Activated naive CD4-positive, alpha-beta T cell treated with anti-CD3 and anti-CD28 coated beads, Interleukin-2, amount 10 ng/mL, durations not matched to agents 7 days and 5 days (primary cell): ENCODE measurements at regions not wholly inside any gene's neighbourhood (a gene's known extent, or its start where the extent isn't known, plus 50 kb on each side); places are given as distances from the start of the nearest gene placed in this dataset.
"Not testable (repeated sequence)": the region's sequence is repeated elsewhere in the genome, so short reads cannot be mapped to it uniquely, and the experiment has no call there.

Experiments used
- CTCF ChIA-PET: fragments of 350-600 bp; sonication (Branson Sonifier 250); formaldehyde crosslinking; loops from one replicate; lab custom pipeline; 2021; ENCODE audit warnings: antibody characterized with exemption; lab: Charles Lee
- DNase-seq: peaks from one replicate; pipeline ENCODE4 v3.0.0-alpha.2; 2020
- H3K27ac Mint-ChIP-seq: one replicate; pipeline ENCODE4 v1.8.0; 2021; ENCODE audit warnings: mild to moderate bottlenecking, moderate library complexity, mixed read lengths
- H3K27me3 Mint-ChIP-seq: one replicate; pipeline ENCODE4 v1.8.0; 2021; ENCODE audit warnings: mild to moderate bottlenecking, mixed read lengths
- H3K36me3 Mint-ChIP-seq: one replicate; pipeline ENCODE4 v1.8.0; 2021; ENCODE audit warnings: mixed read lengths
- H3K4me1 Mint-ChIP-seq: one replicate; pipeline ENCODE4 v1.8.0; 2021; ENCODE audit warnings: mixed read lengths
- H3K4me3 Mint-ChIP-seq: one replicate; pipeline ENCODE4 v1.8.0; 2021; ENCODE audit warnings: mild to moderate bottlenecking, moderate library complexity, mixed read lengths
- H3K9me3 Mint-ChIP-seq: one replicate; pipeline ENCODE4 v1.8.0; 2021; ENCODE audit warnings: mixed read lengths

- H3K9me3 Mint-ChIP-seq: peaks cover 14% of the 10 kb centered on the region
- H3K4me3 Mint-ChIP-seq: no peak overlapping the region
- no peaks in the 10 kb centered on the region for H3K36me3 Mint-ChIP-seq
- no peaks in the 10 kb centered on the region for H3K4me1 Mint-ChIP-seq
- H3K27ac Mint-ChIP-seq: no peak overlapping the region
- CTCF ChIA-PET: no interaction called here
- no peaks in the 10 kb centered on the region for H3K27me3 Mint-ChIP-seq
- no peak for DNase-seq
These were observed 507.2 kb upstream of the ANO3 start for GRCh38 chr11:25824688-25825087.

GRCh38 chr11:25831485-25831884, 500.4 kb upstream of the ANO3 start:
- H3K27me3 Mint-ChIP-seq, CTCF ChIA-PET, H3K4me3 Mint-ChIP-seq, DNase-seq, H3K36me3 Mint-ChIP-seq, H3K27ac Mint-ChIP-seq, H3K4me1 Mint-ChIP-seq: not testable (repeated sequence)
- H3K9me3 Mint-ChIP-seq: peaks cover 12% of the 10 kb centered on the region

GRCh38 chr11:25838918-25839625, 492.9 kb upstream of the ANO3 start:
- no peak overlapping the region for H3K4me3 Mint-ChIP-seq
- no peaks in the 10 kb centered on the region for H3K36me3 Mint-ChIP-seq
- peaks cover 15% of the 10 kb centered on the region for H3K9me3 Mint-ChIP-seq
- DNase-seq: no peak
- no peaks in the 10 kb centered on the region for H3K4me1 Mint-ChIP-seq
- H3K27ac Mint-ChIP-seq: no peak overlapping the region
- H3K27me3 Mint-ChIP-seq: no peaks in the 10 kb centered on the region
- CTCF ChIA-PET: no interaction called here

GRCh38 chr11:25844811-25845210, 487.1 kb upstream of the ANO3 start:
- Mint-ChIP-seq H3K27me3 (no peaks in the 10 kb centered on the region), H3K4me3 (no peak overlapping the region), H3K36me3 (no peaks in the 10 kb centered on the region), H3K4me1 (no peaks in the 10 kb centered on the region), H3K27ac (no peak overlapping the region), H3K9me3 (peaks cover 29% of the 10 kb centered on the region)
- DNase-seq: no peak
- CTCF ChIA-PET: no interaction called here

GRCh38 chr11:25855916-25856315, 476.0 kb upstream of the ANO3 start:
- CTCF ChIA-PET: no interaction called here
- no peaks in the 10 kb centered on the region for H3K4me1 Mint-ChIP-seq
- no peaks in the 10 kb centered on the region for H3K27me3 Mint-ChIP-seq
- no peak overlapping the region for H3K4me3 Mint-ChIP-seq
- H3K27ac Mint-ChIP-seq: no peak overlapping the region
- H3K9me3 Mint-ChIP-seq: peaks cover 5% of the 10 kb centered on the region
- no peaks in the 10 kb centered on the region for H3K36me3 Mint-ChIP-seq
- DNase-seq: no peak

GRCh38 chr11:25859776-25860175, 472.2 kb upstream of the ANO3 start:
- Mint-ChIP-seq H3K36me3 (no peaks in the 10 kb centered on the region), H3K27ac (no peak overlapping the region), H3K4me3 (no peak overlapping the region), H3K9me3 (no peaks in the 10 kb centered on the region), H3K27me3 (no peaks in the 10 kb centered on the region), H3K4me1 (no peaks in the 10 kb centered on the region)
- CTCF ChIA-PET: no interaction called here
- no peak for DNase-seq

GRCh38 chr11:25860677-25861450, 471.1 kb upstream of the ANO3 start:
- no peaks in the 10 kb centered on the region for H3K9me3 Mint-ChIP-seq
- no peak for DNase-seq
- H3K4me3 Mint-ChIP-seq: no peak overlapping the region
- no peaks in the 10 kb centered on the region for H3K4me1 Mint-ChIP-seq
- no peak overlapping the region for H3K27ac Mint-ChIP-seq
- H3K36me3 Mint-ChIP-seq: no peaks in the 10 kb centered on the region
- CTCF ChIA-PET: interaction anchor here (0.6 kb wide), 1 partner anchor 99 kb away, joined by 3 read pairs; no protein-coding TSS in a partner anchor
- H3K27me3 Mint-ChIP-seq: no peaks in the 10 kb centered on the region

GRCh38 chr11:25862159-25862558, 469.8 kb upstream of the ANO3 start:
- Mint-ChIP-seq H3K27ac (no peak overlapping the region), H3K4me3 (no peak overlapping the region), H3K9me3 (no peaks in the 10 kb centered on the region), H3K27me3 (no peaks in the 10 kb centered on the region), H3K36me3 (no peaks in the 10 kb centered on the region), H3K4me1 (no peaks in the 10 kb centered on the region)
- DNase-seq: no peak
- CTCF ChIA-PET: no interaction called here

- CTCF ChIA-PET: no interaction called here
- H3K4me3 Mint-ChIP-seq: no peak overlapping the region
- H3K27ac Mint-ChIP-seq: no peak overlapping the region
- no peak for DNase-seq
- H3K36me3 Mint-ChIP-seq: no peaks in the 10 kb centered on the region
- H3K27me3 Mint-ChIP-seq: no peaks in the 10 kb centered on the region
- H3K4me1 Mint-ChIP-seq: no peaks in the 10 kb centered on the region
- H3K9me3 Mint-ChIP-seq: no peaks in the 10 kb centered on the region
These were observed 467.9 kb upstream of the ANO3 start for GRCh38 chr11:25863986-25864385.

- peaks cover 17% of the 10 kb centered on the region for H3K9me3 Mint-ChIP-seq
- CTCF ChIA-PET: no interaction called here
- no peaks in the 10 kb centered on the region for H3K27me3 Mint-ChIP-seq
- H3K27ac Mint-ChIP-seq: no peak overlapping the region
- no peaks in the 10 kb centered on the region for H3K4me1 Mint-ChIP-seq
- no peak for DNase-seq
- H3K4me3 Mint-ChIP-seq: no peak overlapping the region
- no peaks in the 10 kb centered on the region for H3K36me3 Mint-ChIP-seq
These were observed 455.4 kb upstream of the ANO3 start for GRCh38 chr11:25876456-25876965.

GRCh38 chr11:25886036-25886435, 445.9 kb upstream of the ANO3 start:
- H3K9me3 Mint-ChIP-seq: peaks cover 13% of the 10 kb centered on the region
- CTCF ChIA-PET: no interaction called here

GRCh38 chr11:25890626-25891260, 441.2 kb upstream of the ANO3 start:
- Mint-ChIP-seq H3K27ac (no peak overlapping the region), H3K36me3 (no peaks in the 10 kb centered on the region), H3K9me3 (peaks cover 8% of the 10 kb centered on the region), H3K27me3 (no peaks in the 10 kb centered on the region), H3K4me1 (no peaks in the 10 kb centered on the region), H3K4me3 (no peak overlapping the region)
- no peak for DNase-seq
- CTCF ChIA-PET: no interaction called here

More at GRCh38 chr11:25886036-25886435, 445.9 kb upstream of the ANO3 start:
- Mint-ChIP-seq H3K27me3 (no peaks in the 10 kb centered on the region), H3K27ac (no peak overlapping the region), H3K4me1 (no peaks in the 10 kb centered on the region), H3K4me3 (no peak overlapping the region), H3K36me3 (no peaks in the 10 kb centered on the region)
- no peak for DNase-seq

- Mint-ChIP-seq H3K27ac (no peak overlapping the region), H3K9me3 (peaks cover 8% of the 10 kb centered on the region), H3K36me3 (no peaks in the 10 kb centered on the region), H3K27me3 (no peaks in the 10 kb centered on the region), H3K4me1 (no peaks in the 10 kb centered on the region), H3K4me3 (no peak overlapping the region)
- DNase-seq: no peak
- CTCF ChIA-PET: no interaction called here
These were observed 440.0 kb upstream of the ANO3 start for GRCh38 chr11:25891960-25892359.

- DNase-seq: no peak
- Mint-ChIP-seq H3K36me3 (no peaks in the 10 kb centered on the region), H3K27me3 (no peaks in the 10 kb centered on the region), H3K4me1 (no peaks in the 10 kb centered on the region), H3K4me3 (no peak overlapping the region), H3K9me3 (peaks cover 4% of the 10 kb centered on the region), H3K27ac (no peak overlapping the region)
- CTCF ChIA-PET: no interaction called here
These were observed 432.2 kb upstream of the ANO3 start for GRCh38 chr11:25899617-25900160.
